Testis (tissue), 2 donors: ENCODE measurements at regions not wholly inside any gene's neighbourhood (a gene's known extent, or its start where the extent isn't known, plus 50 kb on each side); places are given as distances from the start of the nearest gene placed in this dataset.
A peak's percentile ranks its signal among the peaks of the same experiment; 100 is the strongest.

Experiments used
- DNase-seq: peaks from one replicate; pipeline ENCODE4 v3.0.0-alpha.2; 2019
- H3K27ac ChIP-seq, 2 donors: fragments of 200-600 bp; sonication (generic); one replicate each; pipeline ENCODE4 v1.5.1; 2019
- H3K27me3 ChIP-seq: fragments of 200-600 bp; sonication (generic); one replicate; pipeline ENCODE4 v1.5.1; 2019
- H3K36me3 ChIP-seq: fragments of 200-600 bp; sonication (generic); one replicate; pipeline ENCODE4 v1.5.1; 2017; ENCODE audit warnings: low read depth; ENCODE audit errors: missing control alignments
- H3K4me1 ChIP-seq: fragments of 200-600 bp; sonication (generic); one replicate; pipeline ENCODE4 v1.5.1; 2019
- H3K4me3 ChIP-seq, 2 donors: fragments of 200-600 bp; sonication (generic); one replicate each; pipeline ENCODE4 v1.5.1; 2017 to 2019
- H3K9me3 ChIP-seq: fragments of 200-600 bp; sonication (generic); one replicate; pipeline ENCODE4 v1.5.1; 2017
- POLR2A ChIP-seq: fragments of 450-650 bp; IDR thresholded peaks from one replicate; pipeline ENCODE4 v1.6.1; 2017; ENCODE audit warnings: antibody characterized with exemption, mild to moderate bottlenecking, moderate library complexity
- WGBS, 2 donors: methylation state at CpG; one replicate each; pipeline ENCODE4 v1.1.5; 2018; 5-methylcytosine and 5-hydroxymethylcytosine counted together
- intact Hi-C: fragments of 100-400 bp; cut with DNase I; formaldehyde crosslinking; loops from one replicate; pipeline ENCODE4 v1.15.1; 2023; ENCODE audit warnings: low total_unique reads
- TF ChIP-seq, protein P1 (sequence below), 3 experiments: fragments of 450-650 bp in 2 of 3; fragments of 200-600 bp in 1 of 3; sonication (generic) in 1 of 3; IDR thresholded peaks; one replicate each; pipeline ENCODE4 v1.5.1; 2016 to 2019; ENCODE audit warnings: antibody characterized with exemption in 3 of 3, mild to moderate bottlenecking in 2 of 3, moderate library complexity in 1 of 3

DNA sequence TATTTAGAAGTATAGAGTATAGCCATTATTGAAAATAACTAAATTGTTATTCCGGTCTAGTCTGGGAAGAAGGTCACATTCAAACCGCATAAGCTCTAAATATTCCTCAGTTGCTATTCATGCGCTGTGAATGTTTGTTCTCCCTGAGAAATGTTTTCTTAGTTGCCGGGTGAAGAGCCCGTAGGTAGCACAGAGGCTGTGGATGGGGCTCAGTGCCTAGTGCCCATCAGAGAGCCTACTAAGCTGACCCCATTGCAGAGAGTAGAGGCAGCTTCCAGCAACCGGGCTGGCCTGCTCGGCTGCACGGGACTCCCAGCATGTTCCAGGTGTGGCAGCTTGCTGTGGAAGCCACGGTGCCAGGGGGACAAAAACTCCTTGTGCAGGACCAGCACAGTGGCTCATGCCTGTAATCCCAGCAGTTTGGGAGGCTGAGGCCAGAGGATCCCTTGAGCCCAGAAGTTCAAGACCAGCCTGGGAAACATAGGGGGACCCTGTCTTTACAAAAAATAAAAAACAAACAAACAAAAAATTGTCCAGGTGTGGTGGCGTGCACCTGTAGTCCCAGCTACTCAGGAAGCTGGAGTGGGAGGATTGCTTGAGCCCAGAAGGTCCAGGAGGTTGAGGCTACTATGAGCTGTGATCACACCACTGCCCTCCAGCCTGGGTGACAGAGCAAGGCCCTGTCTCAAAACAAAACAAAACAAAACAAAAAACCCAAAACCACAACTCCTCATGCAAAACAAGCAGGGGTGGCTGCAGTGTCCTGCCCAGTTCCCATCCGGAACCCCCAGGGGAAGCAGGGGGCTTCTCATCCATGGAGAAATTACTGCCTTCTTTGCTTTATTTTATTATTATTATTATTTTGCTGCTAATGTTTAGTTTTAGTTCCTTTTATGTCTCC, 82.5 kb downstream of the KCTD15 start:
- no peak for DNase-seq
- TF ChIP-seq POLR2A, result no peak
- TF ChIP-seq, protein P1, sequence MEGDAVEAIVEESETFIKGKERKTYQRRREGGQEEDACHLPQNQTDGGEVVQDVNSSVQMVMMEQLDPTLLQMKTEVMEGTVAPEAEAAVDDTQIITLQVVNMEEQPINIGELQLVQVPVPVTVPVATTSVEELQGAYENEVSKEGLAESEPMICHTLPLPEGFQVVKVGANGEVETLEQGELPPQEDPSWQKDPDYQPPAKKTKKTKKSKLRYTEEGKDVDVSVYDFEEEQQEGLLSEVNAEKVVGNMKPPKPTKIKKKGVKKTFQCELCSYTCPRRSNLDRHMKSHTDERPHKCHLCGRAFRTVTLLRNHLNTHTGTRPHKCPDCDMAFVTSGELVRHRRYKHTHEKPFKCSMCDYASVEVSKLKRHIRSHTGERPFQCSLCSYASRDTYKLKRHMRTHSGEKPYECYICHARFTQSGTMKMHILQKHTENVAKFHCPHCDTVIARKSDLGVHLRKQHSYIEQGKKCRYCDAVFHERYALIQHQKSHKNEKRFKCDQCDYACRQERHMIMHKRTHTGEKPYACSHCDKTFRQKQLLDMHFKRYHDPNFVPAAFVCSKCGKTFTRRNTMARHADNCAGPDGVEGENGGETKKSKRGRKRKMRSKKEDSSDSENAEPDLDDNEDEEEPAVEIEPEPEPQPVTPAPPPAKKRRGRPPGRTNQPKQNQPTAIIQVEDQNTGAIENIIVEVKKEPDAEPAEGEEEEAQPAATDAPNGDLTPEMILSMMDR (IDR thresholded peaks at IDR 0.05), result no peak
- H3K4me1 ChIP-seq, result peaks cover 9% of the 10 kb centered on the region
- intact Hi-C loops, result no loop called here
- no peak overlapping the region for H3K4me3 ChIP-seq
- no peaks in the 10 kb centered on the region for H3K36me3 ChIP-seq
- 79 to 80% methylated on average over 7 to 11 of the region's 11 CpGs for WGBS, 2 donors
- peak overlapping the region in 1 of 2 donors; percentile 73 for H3K27ac ChIP-seq
- H3K9me3 ChIP-seq, result no peaks in the 10 kb centered on the region
- no peaks in the 10 kb centered on the region for H3K27me3 ChIP-seq

DNA sequence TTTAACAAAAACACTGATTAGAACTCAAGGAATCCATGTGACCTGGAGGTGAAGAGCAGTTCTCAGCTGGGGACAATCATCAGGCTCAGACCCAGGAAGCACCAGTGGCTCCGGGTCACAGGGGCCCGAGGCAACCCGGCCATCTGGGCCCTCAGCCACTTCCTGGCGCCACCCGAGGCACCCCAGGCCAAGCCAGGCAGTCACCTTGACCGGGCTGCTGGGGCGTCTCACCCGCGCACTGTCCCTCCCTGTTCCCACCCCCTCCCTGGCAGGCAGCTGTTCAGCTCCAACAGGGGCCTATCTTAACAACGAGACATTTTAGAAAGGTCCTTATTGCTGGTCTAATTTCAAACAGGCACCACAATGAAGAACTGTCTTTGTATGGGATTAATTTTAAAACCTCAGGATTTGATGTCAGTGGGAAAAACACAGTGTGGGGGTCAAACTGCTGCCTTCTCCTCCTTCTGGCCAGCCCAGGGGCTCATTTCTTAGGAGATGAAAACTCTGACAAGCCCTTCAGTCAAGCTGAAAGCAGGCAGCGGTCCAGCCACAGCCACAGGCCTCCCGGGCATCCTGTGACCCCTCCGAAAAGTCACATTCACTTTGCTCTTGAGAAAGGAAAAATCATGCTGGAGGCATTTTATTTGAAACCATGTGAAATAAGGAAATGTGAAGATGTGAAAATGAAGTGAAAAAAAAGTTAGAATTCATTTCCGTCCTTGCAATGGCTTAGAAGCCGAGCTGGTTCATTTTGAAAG, 83.3 kb downstream of the KCTD15 start:
- Histone ChIP-seq H3K4me1 (peaks cover 9% of the 10 kb centered on the region), H3K4me3 (no peak overlapping the region), H3K27me3 (no peaks in the 10 kb centered on the region), H3K36me3 (no peaks in the 10 kb centered on the region), H3K27ac (peak overlapping the region in 1 of 2 donors; percentile 73), H3K9me3 (no peaks in the 10 kb centered on the region)
- DNase-seq, result no peak
- intact Hi-C loops, result no loop called here
- 33 to 36% methylated on average over 11 to 15 of the region's 15 CpGs for WGBS, 2 donors
- no peak for TF ChIP-seq POLR2A
- TF ChIP-seq, protein P1 (IDR thresholded peaks at IDR 0.05), result no peak

DNA sequence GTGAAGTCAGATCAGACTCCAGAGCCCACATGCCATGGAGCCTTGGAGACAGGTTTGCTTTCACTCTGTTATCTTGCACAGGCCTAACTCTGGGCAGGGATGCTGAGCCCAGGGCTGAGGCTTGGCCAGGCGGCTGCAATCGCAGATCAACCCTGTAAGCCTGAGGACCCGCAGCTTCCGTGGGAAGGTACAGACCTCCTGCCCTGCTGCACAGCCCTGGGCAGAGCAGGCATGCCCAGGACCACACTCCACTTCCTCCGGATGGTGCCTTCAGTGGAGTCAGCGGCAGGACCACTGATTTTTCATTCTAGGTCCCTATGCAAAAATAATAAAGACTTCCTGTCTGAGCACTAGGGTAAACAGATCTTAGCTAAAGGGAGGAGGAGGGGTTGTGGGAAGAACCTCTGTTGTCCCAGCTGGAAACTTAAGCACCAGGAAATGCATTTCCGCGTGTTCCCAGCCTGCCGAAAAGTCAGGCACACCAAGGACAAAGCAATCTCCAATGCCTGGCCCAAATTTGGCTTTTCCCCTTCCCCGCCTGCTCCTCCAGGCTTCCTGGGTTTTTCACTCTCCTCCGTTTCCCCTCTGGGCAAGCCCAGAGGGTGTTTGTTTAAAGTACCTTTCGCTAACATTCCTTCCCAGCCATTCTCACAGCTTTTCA, 87.3 kb downstream of the KCTD15 start:
- Histone ChIP-seq H3K27ac (peak overlapping the region in 1 of 2 donors; percentile 45), H3K27me3 (no peaks in the 10 kb centered on the region), H3K4me1 (peaks cover 9% of the 10 kb centered on the region), H3K4me3 (no peak overlapping the region), H3K9me3 (no peaks in the 10 kb centered on the region), H3K36me3 (no peaks in the 10 kb centered on the region)
- TF ChIP-seq, protein P1 (IDR thresholded peaks at IDR 0.05), result no peak
- TF ChIP-seq POLR2A, result no peak
- intact Hi-C loops, result no loop called here
- WGBS, 2 donors, result 2 to 14% methylated on average over 12 of the region's 12 CpGs
- peak; percentile 34 for DNase-seq

DNA sequence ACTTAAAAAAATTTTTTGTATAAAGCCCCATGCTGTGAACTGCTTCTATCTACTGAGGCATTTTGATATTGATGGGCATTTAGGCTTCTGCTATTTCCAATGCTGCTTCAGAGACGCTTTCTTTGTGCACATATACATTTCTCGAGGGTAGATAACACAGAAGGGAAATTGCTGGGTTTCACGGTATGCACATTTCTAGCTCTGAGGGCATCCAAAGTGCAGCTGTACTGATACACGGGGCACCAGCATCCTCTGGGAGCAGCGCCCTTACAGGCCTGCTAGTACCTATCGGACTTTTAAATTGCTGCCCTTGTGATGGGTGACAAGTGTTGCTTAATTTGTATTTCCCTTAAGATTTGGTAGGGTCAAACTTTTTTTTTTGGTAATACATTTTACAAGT, 88.6 kb downstream of the KCTD15 start:
- intact Hi-C loops, result no loop called here

More for the DNA sequence above, 88.6 kb downstream of the KCTD15 start:
- Histone ChIP-seq H3K4me3 (no peak overlapping the region), H3K27me3 (no peaks in the 10 kb centered on the region), H3K4me1 (no peaks in the 10 kb centered on the region), H3K36me3 (no peaks in the 10 kb centered on the region), H3K27ac (no peak overlapping the region), H3K9me3 (no peaks in the 10 kb centered on the region)
- 78 to 82% methylated on average over 6 of the region's 6 CpGs for WGBS, 2 donors
- no peak for DNase-seq
- TF ChIP-seq POLR2A, result no peak
- TF ChIP-seq, protein P1 (IDR thresholded peaks at IDR 0.05), result no peak
